VCaP (cell line): ENCODE measurements at regions not wholly inside any gene's neighbourhood (a gene's known extent, or its start where the extent isn't known, plus 50 kb on each side); places are given as distances from the start of the nearest gene placed in this dataset.

Experiments used
- H3K27ac ChIP-seq: fragments of 450-650 bp; 2 replicates; pipeline ENCODE4 v1.5.1; 2017
- CTCF ChIP-seq: fragments of 450-650 bp; conservative IDR thresholded peaks from 2 replicates; pipeline ENCODE4 v1.5.1; 2017; ENCODE audit warnings: mild to moderate bottlenecking, moderate library complexity

DNA sequence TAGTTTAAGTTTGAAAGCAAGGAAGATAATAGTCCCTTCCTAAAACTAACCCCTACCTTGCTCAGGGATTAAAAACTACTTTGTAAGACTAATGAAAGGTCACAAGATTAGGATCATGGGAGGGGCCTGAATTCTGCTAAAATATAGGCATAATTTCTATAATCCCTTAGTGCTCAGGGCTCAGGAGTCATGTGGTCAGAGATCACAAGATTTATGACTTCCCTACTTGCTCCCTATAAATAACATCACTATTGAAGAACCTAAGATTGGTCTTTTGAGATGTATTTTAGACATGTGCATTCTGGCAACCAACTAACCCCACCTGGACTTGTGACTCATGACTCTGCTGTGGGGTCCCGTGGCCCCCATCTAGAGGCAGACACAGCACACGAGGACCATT lies 81.1 kb downstream of the STMND1 start:
- TF ChIP-seq CTCF = no peak

GRCh38 chr6:17186925-17187324 lies 85.1 kb downstream of the STMND1 start:
- no peak overlapping the region for H3K27ac ChIP-seq
- no peak for TF ChIP-seq CTCF

More for the DNA sequence above, 81.1 kb downstream of the STMND1 start:
- no peak overlapping the region for H3K27ac ChIP-seq

DNA sequence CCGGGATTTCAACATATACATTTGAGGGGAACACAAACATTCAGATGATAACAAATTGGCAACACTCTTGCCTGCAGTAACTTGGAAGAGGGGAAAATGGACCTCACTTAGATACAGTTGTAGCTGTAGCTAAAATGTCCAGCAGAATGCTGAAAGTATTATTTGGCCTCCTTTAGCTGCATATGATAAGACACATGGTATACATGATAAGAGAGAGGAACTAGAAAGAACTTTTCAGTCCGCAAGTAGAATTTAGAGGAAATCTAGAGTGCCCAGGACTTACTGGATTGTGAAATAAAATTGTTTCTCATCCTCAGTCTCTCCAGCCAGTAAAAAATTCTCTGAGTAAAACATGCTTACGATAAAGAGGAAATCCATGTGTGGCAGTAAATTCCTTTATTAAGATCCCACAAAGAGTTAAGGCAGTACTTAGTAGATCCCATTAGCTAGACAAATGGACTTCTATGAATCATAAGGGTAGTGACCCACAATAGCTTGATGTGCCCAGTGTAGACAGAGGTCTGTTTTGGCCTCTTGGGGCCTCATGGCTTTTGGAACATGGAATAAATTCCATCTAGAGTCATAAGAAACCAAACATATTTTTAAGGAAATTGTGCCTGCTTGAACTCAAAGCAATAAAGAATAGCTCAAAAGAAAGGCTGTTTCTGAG lies 87.9 kb upstream of the RBM24 start:
- TF ChIP-seq CTCF = no peak

GRCh38 chr6:17197607-17198006 lies 83.6 kb upstream of the RBM24 start:
- H3K27ac ChIP-seq = no peak overlapping the region
- TF ChIP-seq CTCF = no peak

More for the DNA sequence above, 87.9 kb upstream of the RBM24 start:
- no peak overlapping the region for H3K27ac ChIP-seq

- no peak overlapping the region for H3K27ac ChIP-seq
- TF ChIP-seq CTCF = no peak
These were observed 80.8 kb upstream of the RBM24 start for GRCh38 chr6:17200395-17200794.

- TF ChIP-seq CTCF = no peak
- peak overlapping the region; percentile 63 for H3K27ac ChIP-seq
These were observed 78.6 kb upstream of the RBM24 start for GRCh38 chr6:17202526-17202925.

GRCh38 chr6:17204533-17204932 lies 76.6 kb upstream of the RBM24 start:
- TF ChIP-seq CTCF = no peak
- no peak overlapping the region for H3K27ac ChIP-seq
